Panc1 (cell line): ENCODE measurements at regions not wholly inside any gene's neighbourhood (a gene's known extent, or its start where the extent isn't known, plus 50 kb on each side); places are given as distances from the start of the nearest gene placed in this dataset.

Source experiments
- ATAC-seq: fragments of 200-7000 bp; cut with Tn5 transposase; 2 replicates; pipeline ENCODE4 v1.9.1; 2020; ENCODE audit warnings: mild to moderate bottlenecking, moderate library complexity
- BruUV-seq: library from RNA; stranded (reverse); fragments of 400-500 nt; replicated peaks from 2 replicates; lab custom pipeline; 2021; lab: Mats Ljungman, UMichigan
- CTCF ChIA-PET: fragments of 300-600 bp; sonication (Branson Sonifier 250); formaldehyde crosslinking; loops from one replicate; lab custom pipeline; 2022; ENCODE audit warnings: antibody characterized with exemption; lab: Charles Lee
- POLR2A ChIA-PET: fragments of 300-600 bp; sonication (Branson Sonifier 250); formaldehyde crosslinking; loops from one replicate; lab custom pipeline; 2022; ENCODE audit warnings: antibody characterized with exemption; lab: Charles Lee
- DNase-seq: peaks from one replicate; pipeline ENCODE4 v3.0.0-alpha.2; 2010; ENCODE audit warnings: low read depth, low spot score
- H3K27ac ChIP-seq: 2 replicates; pipeline ENCODE4 v1.5.1; 2011; ENCODE audit warnings: mild to moderate bottlenecking, low read length, inconsistent platforms
- H3K27me3 ChIP-seq: fragments of 200-500 bp; sonication (Bioruptor generic); 2 replicates; pipeline ENCODE4 v1.6.0; 2014; ENCODE audit warnings: low read length, inconsistent platforms; ENCODE audit not compliant: control insufficient read depth, insufficient read depth
- H3K36me3 ChIP-seq: fragments of 200-500 bp; sonication (Bioruptor generic); 2 replicates; pipeline ENCODE4 v1.5.1; 2014; ENCODE audit warnings: inconsistent platforms, mild to moderate bottlenecking, low read length, moderate library complexity; ENCODE audit not compliant: control insufficient read depth, insufficient read depth
- H3K4me1 ChIP-seq: 2 replicates; pipeline ENCODE4 v1.5.1; 2011; ENCODE audit warnings: inconsistent platforms, mild to moderate bottlenecking, low read length, moderate library complexity; ENCODE audit not compliant: control insufficient read depth, insufficient read depth
- H3K4me3 ChIP-seq, 2 experiments: 2 replicates each; pipeline ENCODE4 v1.5.1; 2011 to 2012; ENCODE audit warnings: low read depth in 2 of 2, low read length in 2 of 2, mild to moderate bottlenecking in 2 of 2, inconsistent platforms in 1 of 2, moderate library complexity in 1 of 2
- H3K9me3 ChIP-seq: fragments of 200-500 bp; sonication (Bioruptor generic); 2 replicates; pipeline ENCODE4 v1.5.1; 2014; ENCODE audit warnings: low read depth, mild to moderate bottlenecking, inconsistent platforms, low read length, moderate library complexity; ENCODE audit not compliant: control insufficient read depth, insufficient read depth
- CTCF ChIP-seq: fragments of 450-650 bp; IDR thresholded peaks from 2 replicates; pipeline ENCODE4 v1.5.1; 2017; ENCODE audit warnings: mild to moderate bottlenecking
- POLR2AphosphoS5 ChIP-seq: IDR thresholded peaks from 2 replicates; pipeline ENCODE4 v1.6.1; 2012; ENCODE audit warnings: mild to moderate bottlenecking, low read depth, low read length, moderate library complexity
- SIN3A ChIP-seq: IDR thresholded peaks from 2 replicates; pipeline ENCODE4 v1.6.1; 2012; ENCODE audit warnings: low read depth, mild to moderate bottlenecking, low read length, moderate library complexity, borderline replicate concordance; ENCODE audit not compliant: insufficient read depth
- TCF7L2 ChIP-seq: IDR thresholded peaks from 2 replicates; pipeline ENCODE4 v1.6.1; 2011; ENCODE audit warnings: mild to moderate bottlenecking, low read depth, low read length, inconsistent platforms
- in situ Hi-C: cut with HindIII; loops from 2 replicates; pipeline ENCODE4 v1.10.0; 2016; ENCODE audit warnings: low sequenced_read_pairs, low pct_unique_long_range_greater_than_20kb
- intact Hi-C: fragments of 100-400 bp; cut with micrococcal nuclease; formaldehyde crosslinking; loops from one replicate; pipeline ENCODE4 v1.10.0; 2022; ENCODE audit not compliant: unreplicated experiment
- TF ChIP-seq, protein P1 (sequence below), 2 experiments: IDR thresholded peaks; 2 replicates each; pipeline ENCODE4 v1.6.1; 2011 to 2012; ENCODE audit warnings: low read depth in 2 of 2, control low read depth in 1 of 2, low read length in 1 of 2, mild to moderate bottlenecking in 1 of 2, moderate library complexity in 1 of 2; ENCODE audit not compliant: insufficient read depth in 1 of 2

GRCh38 chr6:72525821-72526510 is 95.9 kb upstream of the KCNQ5 start:
- BruUV-seq, result no TSS peak
- Histone ChIP-seq H3K4me3 (no peak overlapping the region), H3K9me3 (no peaks in the 10 kb centered on the region), H3K27me3 (no peaks in the 10 kb centered on the region), H3K4me1 (no peaks in the 10 kb centered on the region), H3K27ac (no peak overlapping the region), H3K36me3 (no peaks in the 10 kb centered on the region)
- ChIA-PET CTCF (no interaction called here), POLR2A (no interaction called here)
- intact Hi-C loops, result no loop called here
- in situ Hi-C loops, result no loop called here
- no peak for ATAC-seq
- TF ChIP-seq POLR2AphosphoS5 (no peak), SIN3A (no peak), CTCF (no peak), TCF7L2 (no peak)
- TF ChIP-seq, protein P1, sequence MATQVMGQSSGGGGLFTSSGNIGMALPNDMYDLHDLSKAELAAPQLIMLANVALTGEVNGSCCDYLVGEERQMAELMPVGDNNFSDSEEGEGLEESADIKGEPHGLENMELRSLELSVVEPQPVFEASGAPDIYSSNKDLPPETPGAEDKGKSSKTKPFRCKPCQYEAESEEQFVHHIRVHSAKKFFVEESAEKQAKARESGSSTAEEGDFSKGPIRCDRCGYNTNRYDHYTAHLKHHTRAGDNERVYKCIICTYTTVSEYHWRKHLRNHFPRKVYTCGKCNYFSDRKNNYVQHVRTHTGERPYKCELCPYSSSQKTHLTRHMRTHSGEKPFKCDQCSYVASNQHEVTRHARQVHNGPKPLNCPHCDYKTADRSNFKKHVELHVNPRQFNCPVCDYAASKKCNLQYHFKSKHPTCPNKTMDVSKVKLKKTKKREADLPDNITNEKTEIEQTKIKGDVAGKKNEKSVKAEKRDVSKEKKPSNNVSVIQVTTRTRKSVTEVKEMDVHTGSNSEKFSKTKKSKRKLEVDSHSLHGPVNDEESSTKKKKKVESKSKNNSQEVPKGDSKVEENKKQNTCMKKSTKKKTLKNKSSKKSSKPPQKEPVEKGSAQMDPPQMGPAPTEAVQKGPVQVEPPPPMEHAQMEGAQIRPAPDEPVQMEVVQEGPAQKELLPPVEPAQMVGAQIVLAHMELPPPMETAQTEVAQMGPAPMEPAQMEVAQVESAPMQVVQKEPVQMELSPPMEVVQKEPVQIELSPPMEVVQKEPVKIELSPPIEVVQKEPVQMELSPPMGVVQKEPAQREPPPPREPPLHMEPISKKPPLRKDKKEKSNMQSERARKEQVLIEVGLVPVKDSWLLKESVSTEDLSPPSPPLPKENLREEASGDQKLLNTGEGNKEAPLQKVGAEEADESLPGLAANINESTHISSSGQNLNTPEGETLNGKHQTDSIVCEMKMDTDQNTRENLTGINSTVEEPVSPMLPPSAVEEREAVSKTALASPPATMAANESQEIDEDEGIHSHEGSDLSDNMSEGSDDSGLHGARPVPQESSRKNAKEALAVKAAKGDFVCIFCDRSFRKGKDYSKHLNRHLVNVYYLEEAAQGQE (IDR thresholded peaks at IDR 0.05; ENCODE audit: insufficient read depth in 1 of 2, low read depth in 2 of 2, low read length in 1 of 2), result no peak
- DNase-seq, result no peak

DNA sequence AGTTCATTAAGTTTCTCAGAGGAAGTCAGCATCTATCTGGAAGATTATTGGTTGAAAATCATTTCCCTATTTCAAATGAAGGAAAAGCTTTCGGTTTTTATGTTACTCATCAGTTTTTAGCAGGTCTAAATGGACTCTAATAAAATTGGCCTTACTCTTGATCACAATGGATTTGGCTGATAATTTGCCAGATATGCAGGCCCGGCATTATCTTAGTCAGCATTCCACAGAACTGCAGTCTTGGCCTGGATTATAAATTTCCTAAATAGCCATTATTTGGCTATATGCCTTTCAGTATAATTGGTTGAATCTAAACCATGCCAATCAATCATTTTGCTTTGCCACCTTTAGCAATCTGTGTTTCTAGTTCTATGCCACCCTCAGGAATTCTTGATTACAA is 91.7 kb upstream of the KCNQ5 start:
- DNase-seq (no peak), ATAC-seq (no peak)
- intact Hi-C loops (no loop called here), in situ Hi-C loops (no loop called here)
- Histone ChIP-seq H3K9me3 (no peaks in the 10 kb centered on the region), H3K4me1 (no peaks in the 10 kb centered on the region), H3K4me3 (no peak overlapping the region), H3K36me3 (no peaks in the 10 kb centered on the region), H3K27ac (no peak overlapping the region), H3K27me3 (no peaks in the 10 kb centered on the region)
- ChIA-PET CTCF (no interaction called here), POLR2A (no interaction called here)
- TF ChIP-seq TCF7L2, result no peak
- TF ChIP-seq CTCF, result no peak
- TF ChIP-seq, protein P1 (IDR thresholded peaks at IDR 0.05; ENCODE audit: insufficient read depth in 1 of 2, low read depth in 2 of 2, low read length in 1 of 2), result no peak
- no peak for TF ChIP-seq SIN3A
- no peak for TF ChIP-seq POLR2AphosphoS5
- BruUV-seq, result no TSS peak
